ENCODE measurements at regions not wholly inside any gene's neighbourhood (a gene's known extent, or its start where the extent isn't known, plus 50 kb on each side); places are given as distances from the start of the nearest gene placed in this dataset.

DNA sequence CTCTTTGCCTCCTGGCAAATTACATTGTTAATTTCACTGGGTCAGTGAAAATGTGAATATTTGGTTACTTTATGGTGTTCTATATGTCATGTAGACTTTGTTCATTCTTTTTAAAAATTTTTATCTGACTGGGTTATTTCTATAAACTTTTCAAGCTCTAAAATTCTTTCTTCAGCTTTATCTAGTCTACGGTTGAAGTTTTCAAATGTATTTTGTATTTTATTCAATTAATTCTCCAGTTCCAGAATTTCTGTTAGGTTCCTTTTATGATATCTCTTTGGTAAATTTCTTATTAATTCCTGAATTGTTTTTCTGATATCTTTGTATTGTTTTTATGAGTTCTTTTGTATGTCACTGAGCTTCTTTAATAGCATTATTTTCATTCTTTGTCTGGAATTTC lies 228.1 kb downstream of the LPIN1 start:
- TF ChIP-seq, protein P1, sequence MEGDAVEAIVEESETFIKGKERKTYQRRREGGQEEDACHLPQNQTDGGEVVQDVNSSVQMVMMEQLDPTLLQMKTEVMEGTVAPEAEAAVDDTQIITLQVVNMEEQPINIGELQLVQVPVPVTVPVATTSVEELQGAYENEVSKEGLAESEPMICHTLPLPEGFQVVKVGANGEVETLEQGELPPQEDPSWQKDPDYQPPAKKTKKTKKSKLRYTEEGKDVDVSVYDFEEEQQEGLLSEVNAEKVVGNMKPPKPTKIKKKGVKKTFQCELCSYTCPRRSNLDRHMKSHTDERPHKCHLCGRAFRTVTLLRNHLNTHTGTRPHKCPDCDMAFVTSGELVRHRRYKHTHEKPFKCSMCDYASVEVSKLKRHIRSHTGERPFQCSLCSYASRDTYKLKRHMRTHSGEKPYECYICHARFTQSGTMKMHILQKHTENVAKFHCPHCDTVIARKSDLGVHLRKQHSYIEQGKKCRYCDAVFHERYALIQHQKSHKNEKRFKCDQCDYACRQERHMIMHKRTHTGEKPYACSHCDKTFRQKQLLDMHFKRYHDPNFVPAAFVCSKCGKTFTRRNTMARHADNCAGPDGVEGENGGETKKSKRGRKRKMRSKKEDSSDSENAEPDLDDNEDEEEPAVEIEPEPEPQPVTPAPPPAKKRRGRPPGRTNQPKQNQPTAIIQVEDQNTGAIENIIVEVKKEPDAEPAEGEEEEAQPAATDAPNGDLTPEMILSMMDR (conservative IDR thresholded peaks at IDR 0.05; ENCODE audit: low read length): no peak
- TF ChIP-seq EZH2phosphoT487 (IDR thresholded peaks at IDR 0.05; ENCODE audit: borderline replicate concordance, low read depth, low read length): no peak
